H1 (cell line): ENCODE measurements at regions not wholly inside any gene's neighbourhood (a gene's known extent, or its start where the extent isn't known, plus 50 kb on each side); places are given as distances from the start of the nearest gene placed in this dataset.

Experiments
- CHD7 ChIP-seq: fragments of 300-600 bp; sonication (generic); IDR thresholded peaks from 2 replicates; pipeline ENCODE4 v1.7.1; 2012; ENCODE audit warnings: low read length, moderate library complexity, mild to moderate bottlenecking, inconsistent platforms; ENCODE audit not compliant: insufficient replicate concordance
- SP2 ChIP-seq: IDR thresholded peaks from 2 replicates; pipeline ENCODE4 v1.6.1; 2012; ENCODE audit warnings: mild to moderate bottlenecking, low read length, inconsistent platforms

GRCh38 chr2:183339311-183339710 lies 215.1 kb downstream of the NUP35 start (continued):
- TF ChIP-seq CHD7 (no peak), SP2 (no peak)
